ENCODE measurements at regions not wholly inside any gene's neighbourhood (a gene's known extent, or its start where the extent isn't known, plus 50 kb on each side); places are given as distances from the start of the nearest gene placed in this dataset.

DNA sequence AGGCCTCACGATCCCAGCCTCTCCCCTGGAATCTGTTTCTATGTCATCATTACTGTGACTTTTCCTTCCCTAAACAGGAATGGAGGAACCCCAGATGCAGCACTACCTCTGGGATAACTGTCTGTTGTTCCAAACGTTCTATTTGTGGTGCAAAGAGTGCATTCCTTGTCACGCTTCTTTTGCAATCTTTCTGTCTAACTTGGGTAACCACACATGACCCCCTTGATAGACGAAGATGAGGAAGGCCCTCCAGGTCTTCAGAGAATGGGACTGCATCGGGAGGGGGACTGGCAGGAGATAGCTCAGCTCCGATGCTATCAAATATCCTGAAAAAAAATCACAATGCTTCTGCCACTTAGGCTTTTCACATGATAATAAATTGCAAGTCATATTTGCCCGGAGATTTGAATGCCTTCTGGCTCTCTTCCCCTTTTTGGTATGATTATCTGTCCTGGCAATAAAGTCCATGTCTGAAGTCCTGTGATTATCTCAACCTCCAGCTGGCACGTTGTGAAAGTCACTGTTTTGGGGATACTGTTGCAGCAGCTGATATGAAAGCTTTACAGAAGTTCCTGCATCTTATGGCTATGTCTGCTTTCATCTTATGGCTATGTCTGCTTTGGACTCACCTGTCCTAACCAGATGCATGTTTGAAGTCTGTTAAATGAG is 148.7 kb upstream of the LMO4 start:
- TF ChIP-seq, protein P1, sequence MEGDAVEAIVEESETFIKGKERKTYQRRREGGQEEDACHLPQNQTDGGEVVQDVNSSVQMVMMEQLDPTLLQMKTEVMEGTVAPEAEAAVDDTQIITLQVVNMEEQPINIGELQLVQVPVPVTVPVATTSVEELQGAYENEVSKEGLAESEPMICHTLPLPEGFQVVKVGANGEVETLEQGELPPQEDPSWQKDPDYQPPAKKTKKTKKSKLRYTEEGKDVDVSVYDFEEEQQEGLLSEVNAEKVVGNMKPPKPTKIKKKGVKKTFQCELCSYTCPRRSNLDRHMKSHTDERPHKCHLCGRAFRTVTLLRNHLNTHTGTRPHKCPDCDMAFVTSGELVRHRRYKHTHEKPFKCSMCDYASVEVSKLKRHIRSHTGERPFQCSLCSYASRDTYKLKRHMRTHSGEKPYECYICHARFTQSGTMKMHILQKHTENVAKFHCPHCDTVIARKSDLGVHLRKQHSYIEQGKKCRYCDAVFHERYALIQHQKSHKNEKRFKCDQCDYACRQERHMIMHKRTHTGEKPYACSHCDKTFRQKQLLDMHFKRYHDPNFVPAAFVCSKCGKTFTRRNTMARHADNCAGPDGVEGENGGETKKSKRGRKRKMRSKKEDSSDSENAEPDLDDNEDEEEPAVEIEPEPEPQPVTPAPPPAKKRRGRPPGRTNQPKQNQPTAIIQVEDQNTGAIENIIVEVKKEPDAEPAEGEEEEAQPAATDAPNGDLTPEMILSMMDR (conservative IDR thresholded peaks at IDR 0.05; ENCODE audit: low read depth, low read length), result no peak
- no peak for DNase-seq (ENCODE audit: low read depth)
- H3K4me3 ChIP-seq (ENCODE audit: low read depth, low read length), result no peak overlapping the region

DNA sequence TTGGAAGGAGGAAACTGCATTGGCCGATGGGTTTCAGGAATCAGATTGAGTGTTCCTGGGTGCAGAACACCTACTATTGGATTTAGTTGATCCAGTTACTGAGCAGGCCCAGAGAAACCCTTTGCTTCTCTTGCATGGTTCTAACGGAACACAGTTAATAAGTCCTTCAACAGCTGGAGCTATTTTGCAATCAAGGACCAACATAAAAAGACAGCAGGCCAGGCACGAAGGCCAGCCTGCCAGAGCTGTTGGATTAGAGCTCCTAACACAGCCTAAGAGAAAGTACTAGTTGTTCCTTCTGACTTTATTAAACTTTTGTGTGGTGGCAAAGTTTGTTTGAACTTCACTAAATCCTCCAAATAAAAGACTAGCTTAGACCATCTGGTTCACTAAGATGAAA is 148.0 kb upstream of the LMO4 start:
- H3K4me3 ChIP-seq (ENCODE audit: low read depth, low read length), result no peak overlapping the region
- no peak for DNase-seq (ENCODE audit: low read depth)
- TF ChIP-seq, protein P1 (conservative IDR thresholded peaks at IDR 0.05; ENCODE audit: low read depth, low read length), result no peak

DNA sequence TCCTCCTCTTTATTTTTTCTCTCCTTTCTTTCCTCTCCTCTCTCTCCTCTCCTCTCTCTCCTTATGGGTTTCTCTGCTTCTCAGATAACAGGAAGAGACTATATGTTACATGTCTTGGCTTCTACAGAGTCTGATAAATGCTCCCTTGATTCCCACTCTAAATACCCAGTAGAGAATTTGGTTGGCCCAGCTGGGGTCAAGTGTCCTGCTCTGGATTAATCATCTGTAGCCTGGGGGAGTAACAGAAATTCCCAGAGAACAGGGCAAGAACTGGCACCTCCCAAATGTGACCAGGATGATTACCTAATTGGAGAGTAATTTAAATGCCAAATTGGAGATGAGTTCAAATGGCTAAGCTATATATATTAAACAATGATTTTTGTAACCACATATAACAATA is 146.1 kb upstream of the LMO4 start:
- no peak for DNase-seq (ENCODE audit: low read depth)
- TF ChIP-seq, protein P1 (conservative IDR thresholded peaks at IDR 0.05; ENCODE audit: low read depth, low read length), result no peak
- H3K4me3 ChIP-seq (ENCODE audit: low read depth, low read length), result no peak overlapping the region

DNA sequence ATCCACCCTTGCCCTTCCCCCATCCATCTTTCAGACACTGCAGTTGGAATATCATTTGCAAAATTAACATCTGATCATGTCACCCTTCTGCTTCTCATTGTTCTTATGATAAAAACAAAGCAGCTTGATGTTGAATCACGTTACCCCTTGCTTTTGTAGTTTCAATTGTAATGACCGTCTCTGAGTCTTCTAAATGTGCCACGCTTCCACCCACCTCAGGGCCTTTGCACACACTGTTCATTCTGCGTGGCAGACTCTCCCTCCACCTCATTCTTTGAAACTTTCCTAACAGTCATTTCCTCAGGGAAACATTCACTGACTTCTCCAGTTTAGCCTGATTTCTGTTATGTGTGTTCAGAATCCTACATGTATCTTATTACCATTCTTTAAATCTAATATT is 143.6 kb upstream of the LMO4 start:
- no peak for DNase-seq (ENCODE audit: low read depth)
- TF ChIP-seq, protein P1 (conservative IDR thresholded peaks at IDR 0.05; ENCODE audit: low read depth, low read length), result no peak

DNA sequence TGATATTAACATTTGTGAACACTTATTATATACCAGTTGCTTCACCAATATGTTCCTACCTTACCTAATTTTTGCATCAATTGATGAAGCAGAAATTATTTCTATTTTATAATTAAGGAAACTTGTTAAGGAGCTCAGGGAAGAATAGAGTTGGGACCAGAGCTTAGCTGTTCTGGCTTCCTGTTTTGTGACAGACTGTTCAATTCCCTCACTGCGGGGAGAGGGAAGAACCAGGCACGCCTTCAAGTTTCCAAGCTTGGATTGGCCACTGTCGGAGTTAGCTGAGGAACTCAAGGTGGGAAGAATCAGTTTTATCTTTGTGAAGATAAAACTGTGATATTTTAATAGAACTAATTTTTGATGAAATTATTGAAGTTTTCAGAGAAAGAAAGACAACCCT is 142.3 kb upstream of the LMO4 start:
- TF ChIP-seq, protein P1 (conservative IDR thresholded peaks at IDR 0.05; ENCODE audit: low read depth, low read length), result no peak
- no peak for DNase-seq (ENCODE audit: low read depth)
- no peak overlapping the region for H3K4me3 ChIP-seq (ENCODE audit: low read depth, low read length)

More for the DNA sequence above, 143.6 kb upstream of the LMO4 start:
- no peak overlapping the region for H3K4me3 ChIP-seq (ENCODE audit: low read depth, low read length)

GRCh38 chr1:87188640-87189039 is 140.0 kb upstream of the LMO4 start:
- H3K4me3 ChIP-seq (ENCODE audit: low read depth, low read length), result no peak overlapping the region
- no peak for DNase-seq (ENCODE audit: low read depth)
- TF ChIP-seq, protein P1 (conservative IDR thresholded peaks at IDR 0.05; ENCODE audit: low read depth, low read length), result no peak

DNA sequence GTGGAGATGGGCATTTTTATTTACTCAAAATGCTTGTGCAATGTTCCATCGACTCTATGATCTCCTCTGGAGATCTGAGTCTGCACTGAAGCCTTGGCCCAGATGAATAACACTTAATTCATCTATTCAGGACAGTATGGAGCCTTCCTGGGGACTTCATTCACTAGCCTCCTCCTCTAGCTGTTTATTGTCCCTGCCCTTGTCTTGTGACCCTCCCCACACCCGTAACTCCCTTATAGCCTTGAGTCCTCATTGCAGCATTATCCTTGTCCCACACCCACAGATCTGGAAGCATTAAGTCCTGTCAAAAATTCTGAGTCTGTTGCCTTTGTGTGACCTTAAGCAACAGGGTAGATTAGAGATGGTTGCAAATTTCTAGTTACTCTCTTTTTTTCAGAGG is 138.3 kb upstream of the LMO4 start:
- TF ChIP-seq, protein P1 (conservative IDR thresholded peaks at IDR 0.05; ENCODE audit: low read depth, low read length), result no peak
- DNase-seq (ENCODE audit: low read depth), result no peak
- H3K4me3 ChIP-seq (ENCODE audit: low read depth, low read length), result no peak overlapping the region

All from epithelial cell of proximal tubule (primary cell).